Fibroblast of skin of right biceps (primary cell): ENCODE measurements at regions not wholly inside any gene's neighbourhood (a gene's known extent, or its start where the extent isn't known, plus 50 kb on each side); places are given as distances from the start of the nearest gene placed in this dataset.

Source experiments
- DNase-seq: peaks from one replicate; pipeline ENCODE4 v3.0.0-alpha.2; 2013

DNA sequence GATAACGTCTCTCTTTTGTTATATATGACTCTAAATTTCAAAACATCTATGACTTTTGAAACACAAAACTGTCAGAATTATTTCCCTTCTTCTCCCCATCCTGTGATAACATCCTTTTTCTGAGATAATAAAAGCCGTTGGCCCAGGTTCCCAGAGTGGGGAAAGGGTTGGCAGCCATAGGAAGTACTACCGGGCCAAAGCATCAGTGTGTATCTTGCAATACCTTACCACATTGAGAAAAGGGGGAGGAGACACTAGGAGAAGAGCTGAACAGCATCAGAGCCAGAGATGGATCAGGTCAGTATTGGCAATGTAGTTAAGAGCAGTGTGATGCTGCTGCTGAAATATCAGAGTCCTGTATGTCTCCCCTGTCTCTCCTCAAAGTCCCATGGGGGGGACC is 210.0 kb upstream of the PROK2 start:
- DNase-seq: no peak

GRCh38 chr3:71994203-71994602 is 209.3 kb upstream of the PROK2 start:
- DNase-seq: no peak

- DNase-seq: no peak
Observed at GRCh38 chr3:71991681-71992080, 206.7 kb upstream of the PROK2 start.

- peak; percentile 45 for DNase-seq
Observed at GRCh38 chr3:71991046-71991445, 206.1 kb upstream of the PROK2 start.

- no peak for DNase-seq
Observed at GRCh38 chr3:71990545-71990944, 205.6 kb upstream of the PROK2 start.

DNA sequence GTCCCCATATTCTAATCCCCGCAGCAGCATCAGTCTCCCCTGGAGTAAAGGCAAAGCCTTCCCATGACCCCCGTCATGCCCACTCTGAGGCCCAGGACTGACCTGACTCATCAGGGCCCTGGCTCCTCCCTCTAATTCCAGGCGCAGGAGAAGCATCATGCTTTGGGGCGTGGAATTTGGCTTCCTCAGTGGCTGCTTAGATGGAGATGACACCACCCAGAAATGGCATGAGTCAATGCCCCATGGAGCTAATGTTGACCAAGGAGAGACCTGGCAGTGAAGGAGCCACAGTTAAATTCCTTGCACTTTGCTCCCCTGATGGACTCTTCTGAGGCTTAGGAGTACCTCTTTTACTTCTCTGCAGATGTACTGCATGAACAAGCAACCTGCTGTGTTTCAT is 204.2 kb upstream of the PROK2 start:
- peak; percentile 74 for DNase-seq

GRCh38 chr3:71987828-71988227 is 202.9 kb upstream of the PROK2 start:
- DNase-seq: peak; percentile 77

- DNase-seq: peak; percentile 38
Observed at GRCh38 chr3:71987089-71987735, 202.3 kb upstream of the PROK2 start.

DNA sequence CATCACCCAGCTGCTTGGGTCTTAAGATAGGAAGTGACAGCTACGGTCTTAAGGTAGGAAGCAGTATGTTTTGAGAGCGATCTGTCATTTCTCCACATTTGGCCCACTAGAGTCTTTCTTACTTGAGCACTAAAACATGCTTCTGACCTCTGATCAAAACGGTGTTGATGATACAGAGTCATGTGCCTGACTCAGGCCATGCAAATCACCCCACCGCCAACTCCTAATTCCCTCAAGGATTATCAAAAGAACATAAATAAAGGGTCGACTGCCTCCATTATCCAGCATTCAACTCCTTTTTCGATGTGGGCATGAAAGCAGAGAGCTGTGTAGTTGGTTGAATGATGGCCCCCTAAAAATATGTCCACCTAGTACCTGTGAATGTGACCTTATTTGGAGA is 201.7 kb upstream of the PROK2 start:
- no peak for DNase-seq

GRCh38 chr3:71984843-71985613 is 200.1 kb upstream of the PROK2 start:
- no peak for DNase-seq

DNA sequence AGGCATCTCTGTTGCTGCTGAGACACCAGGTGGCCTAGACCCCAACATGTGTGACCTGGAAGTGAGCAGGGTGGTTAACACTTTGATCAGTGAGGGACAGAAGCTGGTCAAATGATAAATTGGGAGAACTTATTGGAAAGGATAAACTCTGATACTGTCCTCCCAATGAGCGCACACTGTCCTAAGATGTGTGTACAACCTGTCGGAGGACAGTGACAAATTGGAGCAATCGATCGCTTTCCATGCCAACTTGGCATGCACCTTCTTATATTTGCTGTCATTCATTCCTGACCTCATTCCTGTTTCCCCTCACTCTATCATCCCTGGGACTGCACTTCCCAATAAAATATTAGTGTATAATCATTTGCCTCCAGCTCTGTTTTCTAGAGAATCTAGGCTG is 198.7 kb upstream of the PROK2 start:
- no peak for DNase-seq

DNA sequence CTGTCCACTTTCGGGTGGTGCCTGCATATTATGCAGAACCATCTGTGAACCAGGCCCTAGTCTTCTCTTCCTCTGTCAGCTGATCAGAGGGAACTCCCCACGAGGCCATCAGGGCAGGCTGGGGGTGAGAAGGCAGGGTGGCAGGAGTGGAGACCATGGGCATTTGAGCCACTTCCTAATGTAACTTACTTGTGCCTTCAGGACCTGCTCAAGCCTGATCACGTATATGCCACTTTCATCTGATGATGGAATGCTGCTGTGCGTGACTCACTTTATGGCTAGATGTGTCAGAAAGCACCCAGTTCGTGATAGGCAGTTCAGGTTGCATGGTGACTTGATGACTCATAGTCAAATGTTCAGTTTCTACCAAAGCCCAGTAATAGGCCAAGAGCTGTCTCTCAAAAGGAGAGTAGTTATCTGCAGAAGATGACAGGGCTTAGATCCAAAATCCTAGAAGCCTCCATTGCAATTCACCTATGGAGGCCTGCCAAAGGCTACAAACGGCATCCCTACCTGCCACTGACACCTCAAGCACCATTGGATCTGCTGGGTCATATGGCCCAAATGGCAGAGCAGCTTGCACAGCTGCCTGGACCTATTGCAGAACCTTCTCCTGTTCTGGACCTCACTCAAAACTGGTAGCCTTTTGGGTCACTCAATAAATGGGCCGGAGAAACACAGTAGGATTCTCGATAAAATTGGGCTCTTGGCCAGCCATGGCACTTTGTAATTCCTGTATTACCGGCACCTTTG is 197.7 kb upstream of the PROK2 start:
- peak; percentile 95 for DNase-seq

GRCh38 chr3:71979175-71979574 is 194.2 kb upstream of the PROK2 start:
- DNase-seq: no peak

GRCh38 chr3:71978150-71978721 is 193.3 kb upstream of the PROK2 start:
- DNase-seq: no peak

GRCh38 chr3:71977525-71977924 is 192.6 kb upstream of the PROK2 start:
- DNase-seq: no peak

DNA sequence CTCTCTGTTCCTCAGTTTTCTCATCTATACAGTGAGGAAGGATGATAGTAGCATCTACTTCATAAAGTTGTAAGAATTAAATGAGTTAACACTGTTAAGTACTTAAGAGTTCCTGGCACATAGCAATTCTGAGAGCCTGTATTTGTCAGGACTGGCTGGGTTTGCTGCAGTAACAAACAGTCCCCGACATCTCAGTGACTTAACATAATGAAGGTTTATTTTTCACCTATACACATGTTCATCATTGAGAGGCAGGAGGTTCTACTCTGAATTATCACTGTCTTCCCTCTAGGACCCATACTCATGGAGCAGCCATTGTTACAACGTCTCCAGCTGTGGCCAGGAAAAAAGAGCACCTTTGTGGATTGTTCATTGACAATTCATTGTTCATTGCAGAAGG is 190.6 kb upstream of the PROK2 start:
- no peak for DNase-seq

DNA sequence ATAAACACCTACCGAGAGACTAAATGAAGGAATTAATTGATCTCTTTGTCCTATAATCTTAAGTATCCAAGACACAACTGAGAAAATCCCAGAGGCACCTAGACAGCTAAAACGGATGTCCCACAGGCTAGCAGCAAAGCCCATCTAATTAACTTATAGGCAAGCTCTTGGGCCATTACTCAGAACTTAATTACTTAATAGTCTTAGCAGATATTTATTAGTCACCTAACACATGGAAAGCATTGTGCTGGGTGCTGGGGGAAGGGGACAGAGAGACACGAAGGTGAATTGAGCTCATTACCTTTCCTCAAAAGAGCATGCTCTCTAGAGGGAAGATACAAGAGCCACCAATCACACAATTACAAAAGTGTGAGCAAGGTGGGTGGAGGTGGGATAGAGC is 189.8 kb upstream of the PROK2 start:
- no peak for DNase-seq

DNA sequence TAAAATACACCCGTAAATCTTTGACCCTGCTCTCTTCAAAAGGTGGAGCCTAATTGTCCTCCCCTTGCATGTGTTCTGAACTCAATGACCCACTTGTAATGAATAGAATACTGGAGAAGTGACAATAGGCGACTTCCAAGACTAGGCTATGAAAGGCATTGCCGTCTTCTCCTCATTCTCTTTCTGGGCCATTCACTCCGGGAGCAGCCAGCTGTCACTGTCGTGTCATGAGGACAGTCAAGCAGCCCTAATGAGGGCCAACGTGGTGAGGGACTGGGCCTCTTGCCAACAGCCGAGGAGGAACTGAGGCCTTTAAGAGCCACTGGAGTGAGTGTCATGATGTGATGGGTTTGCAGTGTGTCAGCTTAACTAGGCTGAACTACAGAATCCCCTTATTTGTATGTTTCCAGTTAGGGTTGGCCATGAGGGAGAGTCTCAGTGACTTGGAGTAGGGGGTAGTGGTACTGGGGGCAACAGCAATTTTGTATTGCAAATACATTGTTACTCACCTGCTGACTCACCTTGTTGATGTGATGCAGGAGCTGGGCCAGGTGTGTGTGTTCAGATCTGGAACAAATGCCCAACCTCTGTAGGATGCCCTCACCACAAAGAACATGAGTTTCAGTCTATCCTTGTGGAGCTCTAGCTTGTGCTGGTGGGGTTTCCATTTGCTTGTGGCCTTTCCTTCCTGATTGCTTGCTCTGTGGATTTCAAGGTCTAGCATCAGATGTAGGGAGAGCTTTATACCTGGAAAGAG is 188.5 kb upstream of the PROK2 start:
- DNase-seq: no peak

DNA sequence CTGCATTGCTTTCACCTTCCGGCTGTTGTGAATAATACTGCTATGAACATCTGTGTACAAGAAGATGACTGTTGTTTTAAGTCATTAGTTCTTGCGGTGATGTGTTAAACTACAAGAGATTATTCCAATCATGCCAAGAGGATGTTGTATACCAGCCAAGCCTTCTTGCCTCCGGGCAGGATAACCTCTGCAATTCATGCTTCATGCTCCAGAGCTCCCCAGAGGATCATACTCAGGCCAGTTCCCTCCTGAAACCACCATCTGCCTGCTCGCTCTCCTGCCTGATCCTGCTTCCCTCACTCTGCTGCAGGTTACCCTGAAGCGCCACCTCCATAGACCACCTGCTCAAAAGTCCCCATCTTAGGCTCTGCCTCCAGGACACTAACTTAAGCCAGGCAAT is 187.1 kb upstream of the PROK2 start:
- DNase-seq: no peak

- DNase-seq: no peak
Observed at GRCh38 chr3:71968544-71968943, 183.6 kb upstream of the PROK2 start.

DNA sequence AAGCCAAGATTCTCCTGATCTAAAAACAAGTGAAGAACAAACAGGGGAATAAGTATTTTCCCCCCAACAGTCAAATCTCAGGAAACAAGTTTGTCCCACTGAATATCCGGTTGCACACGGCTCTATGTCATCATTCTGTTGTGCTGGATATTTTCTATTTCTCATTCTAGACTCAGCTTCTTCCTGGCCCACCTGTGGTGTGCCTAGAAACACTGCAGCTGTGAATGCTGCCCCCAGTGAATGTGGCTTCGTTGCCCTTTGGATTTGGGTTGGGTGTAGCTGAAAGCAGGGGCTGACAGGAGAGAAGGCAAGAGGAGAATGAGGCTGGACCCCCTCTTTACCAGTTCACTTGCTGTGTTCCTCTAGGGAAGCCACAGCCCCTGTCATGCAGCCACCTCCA is 181.2 kb upstream of the PROK2 start:
- no peak for DNase-seq

GRCh38 chr3:71964170-71964569 is 179.2 kb upstream of the PROK2 start:
- DNase-seq: no peak
